SU-DHL-6 (cell line): ENCODE measurements at regions not wholly inside any gene's neighbourhood (a gene's known extent, or its start where the extent isn't known, plus 50 kb on each side); places are given as distances from the start of the nearest gene placed in this dataset.

ENCODE experiments used
- EZH2phosphoT487 ChIP-seq: fragments of 200-600 bp; sonication (generic), shearing (Covaris generic); conservative IDR thresholded peaks from 2 replicates; pipeline ENCODE4 v1.6.1; 2018; ENCODE audit warnings: mild to moderate bottlenecking, antibody characterized with exemption, low read length, moderate library complexity, mixed read lengths
- TF ChIP-seq, protein P1 (sequence below): fragments of 200-600 bp; sonication (generic); IDR thresholded peaks from one replicate; pipeline ENCODE4 v1.5.1; 2017; ENCODE audit warnings: antibody characterized with exemption, mild to moderate bottlenecking, low read length, moderate library complexity; ENCODE audit not compliant: insufficient read depth, poor library complexity, severe bottlenecking

DNA sequence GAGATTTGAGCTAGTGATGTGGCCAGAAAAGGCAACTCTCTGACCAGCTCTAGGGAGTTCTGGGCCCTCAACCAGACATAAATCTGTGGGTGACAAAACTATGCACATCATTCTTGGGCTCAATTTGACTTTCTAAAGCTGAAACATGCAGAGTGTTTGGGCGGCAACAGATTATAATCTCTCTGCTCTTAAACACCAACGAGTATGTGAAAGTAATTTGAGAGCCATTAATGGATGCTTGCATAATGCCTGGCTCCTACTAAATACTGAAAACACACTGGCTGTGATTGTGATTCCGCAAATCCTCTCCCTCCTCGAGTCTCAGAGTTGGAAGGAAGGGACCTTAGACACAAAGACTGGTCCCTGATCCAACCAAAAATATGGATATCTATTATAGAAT is 186.7 kb downstream of the UACA start:
- TF ChIP-seq, protein P1, sequence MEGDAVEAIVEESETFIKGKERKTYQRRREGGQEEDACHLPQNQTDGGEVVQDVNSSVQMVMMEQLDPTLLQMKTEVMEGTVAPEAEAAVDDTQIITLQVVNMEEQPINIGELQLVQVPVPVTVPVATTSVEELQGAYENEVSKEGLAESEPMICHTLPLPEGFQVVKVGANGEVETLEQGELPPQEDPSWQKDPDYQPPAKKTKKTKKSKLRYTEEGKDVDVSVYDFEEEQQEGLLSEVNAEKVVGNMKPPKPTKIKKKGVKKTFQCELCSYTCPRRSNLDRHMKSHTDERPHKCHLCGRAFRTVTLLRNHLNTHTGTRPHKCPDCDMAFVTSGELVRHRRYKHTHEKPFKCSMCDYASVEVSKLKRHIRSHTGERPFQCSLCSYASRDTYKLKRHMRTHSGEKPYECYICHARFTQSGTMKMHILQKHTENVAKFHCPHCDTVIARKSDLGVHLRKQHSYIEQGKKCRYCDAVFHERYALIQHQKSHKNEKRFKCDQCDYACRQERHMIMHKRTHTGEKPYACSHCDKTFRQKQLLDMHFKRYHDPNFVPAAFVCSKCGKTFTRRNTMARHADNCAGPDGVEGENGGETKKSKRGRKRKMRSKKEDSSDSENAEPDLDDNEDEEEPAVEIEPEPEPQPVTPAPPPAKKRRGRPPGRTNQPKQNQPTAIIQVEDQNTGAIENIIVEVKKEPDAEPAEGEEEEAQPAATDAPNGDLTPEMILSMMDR = no peak
- TF ChIP-seq EZH2phosphoT487 = no peak
